ENCODE measurements at regions not wholly inside any gene's neighbourhood (a gene's known extent, or its start where the extent isn't known, plus 50 kb on each side); places are given as distances from the start of the nearest gene placed in this dataset.

GRCh38 chr18:51429644-51430043 is 232.2 kb upstream of the MEX3C start:
- Mint-ChIP-seq H3K27ac (ENCODE audit: unreplicated experiment) (no peak overlapping the region), H3K9me3 (ENCODE audit: unreplicated experiment) (no peaks in the 10 kb centered on the region), H3K4me1 (ENCODE audit: unreplicated experiment) (peaks cover 13% of the 10 kb centered on the region), H3K36me3 (ENCODE audit: low read depth, unreplicated experiment) (no peaks in the 10 kb centered on the region), H3K27me3 (ENCODE audit: unreplicated experiment) (peaks cover 6% of the 10 kb centered on the region), H3K4me3 (ENCODE audit: unreplicated experiment) (no peak overlapping the region)
- DNase-seq (ENCODE audit: low spot score): no peak
- no peak for TF ChIP-seq CTCF (IDR thresholded peaks at IDR 0.05; ENCODE audit: unreplicated experiment)

- Mint-ChIP-seq H3K4me1 (ENCODE audit: unreplicated experiment) (peaks cover 7% of the 10 kb centered on the region), H3K27ac (ENCODE audit: unreplicated experiment) (no peak overlapping the region), H3K27me3 (ENCODE audit: unreplicated experiment) (peaks cover 6% of the 10 kb centered on the region)
Measured at GRCh38 chr18:51430538-51430937, 233.1 kb upstream of the MEX3C start.

GRCh38 chr18:51433296-51433695 is 235.8 kb upstream of the MEX3C start:
- H3K4me1 Mint-ChIP-seq (ENCODE audit: unreplicated experiment): peaks cover 17% of the 10 kb centered on the region
- no peaks in the 10 kb centered on the region for H3K36me3 Mint-ChIP-seq (ENCODE audit: low read depth, unreplicated experiment)
- H3K9me3 Mint-ChIP-seq (ENCODE audit: unreplicated experiment): no peaks in the 10 kb centered on the region
- H3K4me3 Mint-ChIP-seq (ENCODE audit: unreplicated experiment): no peak overlapping the region
- H3K27me3 Mint-ChIP-seq (ENCODE audit: unreplicated experiment): peaks cover 5% of the 10 kb centered on the region
- no peak overlapping the region for H3K27ac Mint-ChIP-seq (ENCODE audit: unreplicated experiment)
- no peak for DNase-seq (ENCODE audit: low spot score)
- no peak for TF ChIP-seq CTCF (IDR thresholded peaks at IDR 0.05; ENCODE audit: unreplicated experiment)

More at GRCh38 chr18:51430538-51430937, 233.1 kb upstream of the MEX3C start:
- Mint-ChIP-seq H3K36me3 (ENCODE audit: low read depth, unreplicated experiment) (no peaks in the 10 kb centered on the region), H3K4me3 (ENCODE audit: unreplicated experiment) (no peak overlapping the region), H3K9me3 (ENCODE audit: unreplicated experiment) (no peaks in the 10 kb centered on the region)
- no peak for DNase-seq (ENCODE audit: low spot score)
- no peak for TF ChIP-seq CTCF (IDR thresholded peaks at IDR 0.05; ENCODE audit: unreplicated experiment)

- Mint-ChIP-seq H3K9me3 (ENCODE audit: unreplicated experiment) (no peaks in the 10 kb centered on the region), H3K4me3 (ENCODE audit: unreplicated experiment) (no peak overlapping the region), H3K27me3 (ENCODE audit: unreplicated experiment) (peaks cover 5% of the 10 kb centered on the region), H3K27ac (ENCODE audit: unreplicated experiment) (no peak overlapping the region), H3K4me1 (ENCODE audit: unreplicated experiment) (peaks cover 19% of the 10 kb centered on the region), H3K36me3 (ENCODE audit: low read depth, unreplicated experiment) (no peaks in the 10 kb centered on the region)
- TF ChIP-seq CTCF (IDR thresholded peaks at IDR 0.05; ENCODE audit: unreplicated experiment): no peak
- no peak for DNase-seq (ENCODE audit: low spot score)
Measured at GRCh38 chr18:51433881-51434280, 236.4 kb upstream of the MEX3C start.

GRCh38 chr18:51437280-51438271 is 240.1 kb upstream of the MEX3C start:
- Mint-ChIP-seq H3K27me3 (ENCODE audit: unreplicated experiment) (peaks cover 2% of the 10 kb centered on the region), H3K36me3 (ENCODE audit: low read depth, unreplicated experiment) (no peaks in the 10 kb centered on the region), H3K4me3 (ENCODE audit: unreplicated experiment) (no peak overlapping the region), H3K9me3 (ENCODE audit: unreplicated experiment) (no peaks in the 10 kb centered on the region), H3K4me1 (ENCODE audit: unreplicated experiment) (peaks cover 16% of the 10 kb centered on the region), H3K27ac (ENCODE audit: unreplicated experiment) (no peak overlapping the region)
- DNase-seq (ENCODE audit: low spot score): no peak
- TF ChIP-seq CTCF (IDR thresholded peaks at IDR 0.05; ENCODE audit: unreplicated experiment): no peak

All from endothelial cell (in vitro differentiated cells).